GM18508 (cell line): ENCODE measurements at regions not wholly inside any gene's neighbourhood (a gene's known extent, or its start where the extent isn't known, plus 50 kb on each side); places are given as distances from the start of the nearest gene placed in this dataset.
"Not testable (repeated sequence)": the region's sequence is repeated elsewhere in the genome, so short reads cannot be mapped to it uniquely, and the experiment has no call there.

Experiments
- ATAC-seq: cut with Tn5 transposase; IDR thresholded peaks from one replicate; pipeline ENCODE4 v1.9.1; 2021; ENCODE audit warnings: moderate number of reproducible peaks; ENCODE audit not compliant: insufficient read depth, unreplicated experiment

- no peak for ATAC-seq
Measured at GRCh38 chr12:73180734-73181133, 908.6 kb downstream of the TRHDE start.

DNA sequence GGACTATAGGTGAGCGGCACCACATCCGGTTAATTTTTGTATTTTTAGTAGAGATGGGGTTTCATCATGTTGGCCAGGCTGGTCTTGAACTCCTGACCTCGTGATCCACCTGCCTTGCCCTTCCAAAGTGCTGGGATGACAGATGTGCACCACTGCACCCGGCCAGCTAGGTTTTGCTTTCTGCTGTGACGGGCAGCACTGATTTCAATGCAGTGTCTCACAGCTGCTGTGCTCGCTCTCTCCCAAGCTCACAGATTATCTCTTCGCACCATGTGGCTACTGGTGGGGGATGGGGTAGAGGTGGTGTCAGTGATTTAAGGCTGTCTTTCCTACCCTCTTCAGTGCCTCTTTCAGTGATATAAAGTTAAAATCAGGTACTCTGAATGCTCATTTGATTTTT is 909.1 kb downstream of the TRHDE start:
- ATAC-seq: no peak

GRCh38 chr12:73185403-73185802 is 913.2 kb downstream of the TRHDE start:
- no peak for ATAC-seq

DNA sequence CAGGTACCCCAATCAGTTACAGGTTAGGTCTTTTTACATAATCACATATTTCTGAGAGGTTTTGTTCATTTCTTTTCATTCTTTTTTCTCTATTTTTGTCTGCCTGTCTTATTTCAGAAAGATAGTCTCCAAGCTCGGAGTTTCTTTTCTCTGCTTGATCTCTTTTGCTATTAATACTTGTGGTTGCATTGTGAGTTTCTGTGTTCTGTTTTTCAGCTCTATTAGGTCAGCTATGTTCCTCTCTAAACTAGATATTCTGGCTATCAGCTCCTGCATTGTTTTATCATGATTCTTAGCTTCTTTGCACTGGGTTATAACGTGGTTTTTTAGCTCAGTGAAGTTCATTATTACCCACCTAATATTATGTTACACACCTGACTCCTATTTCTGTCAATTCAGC is 914.1 kb downstream of the TRHDE start:
- ATAC-seq: no peak

GRCh38 chr12:73187765-73188164 is 915.6 kb downstream of the TRHDE start:
- no peak for ATAC-seq

GRCh38 chr12:73210548-73211204 is 938.5 kb downstream of the TRHDE start:
- no peak for ATAC-seq

DNA sequence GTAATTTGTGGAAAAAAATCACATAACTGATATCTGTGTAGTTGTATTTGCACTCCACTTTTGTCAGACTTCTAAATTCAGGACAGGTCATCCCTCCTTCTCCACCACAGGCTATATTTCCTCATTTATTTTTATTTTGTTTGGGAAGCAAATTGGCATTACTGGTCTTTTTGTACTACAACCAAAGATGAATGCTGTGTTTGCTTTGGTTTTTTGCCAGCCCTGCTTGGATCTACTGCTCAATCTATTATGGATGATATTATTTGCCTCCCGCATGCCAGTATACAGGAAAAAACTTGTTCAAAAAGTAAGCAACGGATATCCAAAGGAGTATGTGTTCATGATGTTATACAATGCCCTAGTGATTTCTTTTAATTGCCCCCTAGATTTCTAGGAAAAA is 948.8 kb downstream of the TRHDE start:
- ATAC-seq: no peak

- no peak for ATAC-seq
Measured at GRCh38 chr12:73221398-73221797, 949.2 kb downstream of the TRHDE start.

DNA sequence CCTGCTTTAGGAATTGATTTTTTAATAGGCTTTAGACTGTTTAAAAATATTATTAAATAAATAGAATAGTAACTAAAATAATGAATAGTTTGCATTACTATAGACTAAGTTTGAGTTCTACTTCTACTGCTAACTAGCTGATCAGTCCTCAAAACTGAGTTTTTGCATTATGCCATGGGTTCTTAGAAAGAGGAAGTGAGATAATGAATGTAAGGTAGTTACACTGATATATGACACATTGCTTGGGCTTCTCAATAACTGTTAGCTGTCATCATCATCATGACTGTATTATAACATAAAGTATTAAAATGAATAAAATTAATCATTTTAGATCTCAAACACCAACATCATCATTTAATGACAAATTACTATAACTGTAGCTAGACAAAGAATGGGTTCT is 949.7 kb downstream of the TRHDE start:
- ATAC-seq: no peak

DNA sequence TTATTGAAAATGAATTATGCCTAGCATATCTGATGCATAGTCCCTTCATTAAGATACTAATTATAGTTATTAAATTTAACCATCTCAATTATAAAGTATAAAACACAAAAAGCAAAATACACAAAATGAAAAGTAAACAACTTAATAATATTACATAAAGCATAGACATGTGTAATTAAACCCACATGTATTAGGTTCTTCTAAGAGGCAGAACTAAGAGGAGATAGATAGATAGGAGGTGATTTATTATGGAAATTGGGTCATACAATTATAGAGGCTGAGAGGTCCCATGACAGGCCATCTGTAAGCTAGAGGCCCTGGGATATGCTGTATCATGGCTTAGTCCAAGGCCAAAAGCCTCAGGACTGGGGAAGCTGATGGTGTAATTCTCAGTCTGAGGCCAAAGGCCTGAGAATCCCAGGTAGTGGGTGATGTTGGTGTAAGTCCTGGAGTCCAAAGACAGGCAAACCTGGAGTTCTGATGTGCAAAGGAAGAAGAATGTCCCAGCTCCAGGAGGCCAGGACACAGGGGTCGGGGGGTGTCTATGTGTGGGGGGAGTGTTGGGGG is 953.3 kb downstream of the TRHDE start:
- no peak for ATAC-seq

DNA sequence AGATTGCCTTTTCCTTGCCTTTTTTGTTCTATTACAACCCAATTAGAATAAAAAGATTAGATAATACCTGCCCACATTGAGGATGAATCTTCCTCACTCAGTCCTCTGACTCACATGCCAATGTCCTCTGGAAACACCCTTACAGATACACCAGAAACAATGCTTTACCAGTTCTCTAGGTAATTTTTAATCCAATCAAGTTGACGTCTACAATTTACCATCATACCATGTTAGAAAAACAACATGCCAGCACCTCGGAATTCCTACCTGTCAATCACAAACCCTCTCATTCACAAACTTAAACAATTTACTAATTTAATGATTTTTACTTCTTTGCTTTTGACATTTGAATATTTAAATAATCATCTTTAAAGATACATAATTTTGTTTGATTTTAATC is 953.8 kb downstream of the TRHDE start:
- no peak for ATAC-seq

- no peak for ATAC-seq
Measured at GRCh38 chr12:73226593-73226992, 954.4 kb downstream of the TRHDE start.

GRCh38 chr12:73228828-73229227 is 956.7 kb downstream of the TRHDE start:
- ATAC-seq: not testable (repeated sequence)

GRCh38 chr12:73235387-73235786 is 963.2 kb downstream of the TRHDE start:
- no peak for ATAC-seq

- ATAC-seq: no peak
Measured at GRCh38 chr12:73240110-73240509, 967.9 kb downstream of the TRHDE start.

GRCh38 chr12:73262788-73263381 is 990.7 kb downstream of the TRHDE start:
- ATAC-seq: no peak

- ATAC-seq: no peak
Measured at GRCh38 chr12:73266206-73266605, 994.0 kb downstream of the TRHDE start.

- ATAC-seq: no peak
Measured at GRCh38 chr12:73274976-73275375, 1002.8 kb downstream of the TRHDE start.

GRCh38 chr12:73277971-73278370 is 1005.8 kb downstream of the TRHDE start:
- no peak for ATAC-seq

DNA sequence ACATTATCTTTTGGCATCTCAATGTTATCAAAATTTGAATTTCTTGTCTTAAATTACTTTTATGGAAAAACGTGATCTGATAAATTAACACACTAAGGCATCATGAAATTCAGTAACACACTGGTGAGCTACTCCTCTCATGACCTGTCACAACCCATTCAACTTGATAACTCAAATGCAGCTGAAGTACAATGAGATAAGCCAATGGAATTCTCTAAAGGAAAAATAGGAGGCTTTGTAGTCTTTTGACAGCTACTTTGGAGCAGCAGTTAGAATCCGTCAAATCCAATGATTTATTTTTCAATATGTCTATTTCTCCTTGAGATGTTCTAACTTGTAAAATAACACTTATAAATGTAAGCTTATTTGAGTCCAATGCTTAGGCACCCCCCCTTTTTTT is 1029.4 kb downstream of the TRHDE start:
- no peak for ATAC-seq

GRCh38 chr12:73307260-73307659 is 1035.1 kb downstream of the TRHDE start:
- no peak for ATAC-seq

DNA sequence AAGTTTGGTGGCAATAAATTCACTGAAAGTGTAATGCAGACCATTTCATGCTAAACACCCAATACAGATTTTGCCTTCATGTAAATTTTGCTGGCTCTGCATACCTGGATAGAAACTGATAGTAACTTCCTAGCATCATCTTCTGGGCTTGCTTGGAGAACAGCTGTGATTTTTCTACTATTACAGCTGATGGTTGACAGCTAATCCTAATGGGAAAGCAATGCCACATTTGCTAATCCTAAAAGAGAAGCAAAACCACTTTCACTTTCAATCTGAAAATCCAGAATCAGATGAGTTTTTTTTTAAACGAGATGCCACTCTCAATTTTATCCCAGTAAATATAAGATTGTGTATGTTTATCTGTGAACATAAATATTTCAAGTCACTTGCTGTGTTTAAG is 1035.9 kb downstream of the TRHDE start:
- no peak for ATAC-seq
